ENCODE measurements at regions not wholly inside any gene's neighbourhood (a gene's known extent, or its start where the extent isn't known, plus 50 kb on each side); places are given as distances from the start of the nearest gene placed in this dataset.

- TF ChIP-seq HDAC2 (IDR thresholded peaks at IDR 0.05; ENCODE audit: borderline replicate concordance in 1 of 2, low read depth in 2 of 2, low read length in 2 of 2) (peak in 1 of 2 experiments; percentile 54; a peak in 1 of 4 replicates), NRF1 (IDR thresholded peaks at IDR 0.05; ENCODE audit: low read depth, low read length) (peak; percentile 14; the same call in 1 of the 2 replicates), CEBPB (IDR thresholded peaks at IDR 0.05; ENCODE audit: low read depth, low read length) (no peak)
Observed at GRCh38 chr9:129383561-129384490, 205.8 kb upstream of the IER5L start (continued).
